Cardiac fibroblast (primary cell): ENCODE measurements at regions not wholly inside any gene's neighbourhood (a gene's known extent, or its start where the extent isn't known, plus 50 kb on each side); places are given as distances from the start of the nearest gene placed in this dataset.
A peak's percentile ranks its signal among the peaks of the same experiment; 100 is the strongest.

Experiments
- DNase-seq, 2 donors: peaks; one replicate each; pipeline versions ENCODE4 v3.0.0 to v3.0.0-alpha.2; 2010; ENCODE audit warnings: low read depth in 2 of 2
- H3K4me3 ChIP-seq, 2 donors: replicated peaks in 1 of 2; 1 replicate in 1 of 2; 2 replicates in 1 of 2; pipeline ENCODE4 v1.5.1; 2011; ENCODE audit warnings: low read depth in 2 of 2, low read length in 2 of 2, mild to moderate bottlenecking in 2 of 2, moderate library complexity in 1 of 2
- CTCF ChIP-seq: IDR thresholded peaks from one replicate; pipeline ENCODE4 v1.5.1; 2011; ENCODE audit warnings: low read depth, mild to moderate bottlenecking, low read length, inconsistent platforms

- no peak for TF ChIP-seq CTCF
- H3K4me3 ChIP-seq, result no peak overlapping the region
- DNase-seq, result no peak
Measured at GRCh38 chr6:140905050-140905449, 1227.7 kb upstream of the GJE1 start.

DNA sequence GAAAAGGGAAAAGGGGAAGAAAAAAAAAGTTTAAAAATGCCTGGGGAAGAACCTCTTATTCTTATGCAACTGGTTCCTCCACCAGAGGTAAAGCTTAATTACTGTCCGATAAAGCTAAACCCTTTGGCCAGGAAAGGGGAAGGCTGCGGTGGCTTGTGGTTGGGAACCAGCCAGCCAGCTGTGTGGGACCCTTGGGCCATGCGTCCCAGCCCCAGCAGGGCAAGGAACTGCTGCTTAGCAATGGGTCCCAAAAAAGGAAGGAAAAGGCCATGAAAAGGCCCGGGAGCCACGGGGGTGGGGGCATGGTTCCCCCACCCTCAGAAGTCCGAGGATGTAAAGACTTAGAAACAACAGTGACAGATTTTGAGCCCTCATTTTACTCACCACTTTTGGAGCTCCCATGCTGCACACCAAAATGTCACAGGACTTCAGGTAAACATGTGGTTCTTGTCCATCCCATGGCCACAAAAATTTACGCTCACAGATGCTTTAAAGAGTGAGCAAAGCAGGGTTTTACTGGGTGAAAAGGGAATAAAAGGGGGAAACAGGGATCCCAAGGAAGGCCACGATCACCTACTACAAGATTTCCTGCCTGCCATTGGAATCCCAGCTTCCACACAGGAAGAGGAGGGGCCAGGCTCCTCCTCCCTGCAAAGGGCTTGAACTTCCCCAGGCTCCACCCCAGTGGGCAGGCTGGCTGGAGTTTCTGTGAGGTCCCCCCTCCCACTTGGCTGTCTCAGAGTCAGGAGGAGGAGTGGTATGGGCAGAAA is 1234.7 kb upstream of the GJE1 start:
- no peak for TF ChIP-seq CTCF
- peak in 1 of 2 donors; percentile 19 for DNase-seq
- H3K4me3 ChIP-seq, result peak overlapping the region in 1 of 2 donors; percentile 38

DNA sequence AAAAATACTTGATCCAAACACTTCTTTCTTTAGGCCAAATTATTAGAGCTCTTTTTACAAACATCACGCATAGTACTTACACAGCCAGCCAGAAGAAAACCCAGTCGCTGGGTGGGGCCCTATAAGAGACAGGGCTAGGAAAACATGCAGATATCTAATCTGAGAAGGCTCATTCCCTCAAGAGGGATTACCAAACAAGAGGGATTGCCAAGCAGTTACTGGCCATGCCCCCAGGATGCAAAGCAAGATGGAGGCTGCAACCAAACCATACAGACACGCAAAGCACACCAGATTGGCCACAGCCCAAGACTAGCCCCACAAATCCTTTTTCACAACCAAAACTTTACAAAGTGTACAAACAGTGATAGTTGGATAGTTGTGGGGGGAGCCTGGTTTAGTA is 1235.4 kb upstream of the GJE1 start:
- no peak for DNase-seq
- no peak for TF ChIP-seq CTCF
- peak overlapping the region in 1 of 2 donors; percentile 38 for H3K4me3 ChIP-seq

GRCh38 chr6:140893432-140893831 is 1239.3 kb upstream of the GJE1 start:
- TF ChIP-seq CTCF, result no peak
- H3K4me3 ChIP-seq, result no peak overlapping the region
- DNase-seq, result no peak

DNA sequence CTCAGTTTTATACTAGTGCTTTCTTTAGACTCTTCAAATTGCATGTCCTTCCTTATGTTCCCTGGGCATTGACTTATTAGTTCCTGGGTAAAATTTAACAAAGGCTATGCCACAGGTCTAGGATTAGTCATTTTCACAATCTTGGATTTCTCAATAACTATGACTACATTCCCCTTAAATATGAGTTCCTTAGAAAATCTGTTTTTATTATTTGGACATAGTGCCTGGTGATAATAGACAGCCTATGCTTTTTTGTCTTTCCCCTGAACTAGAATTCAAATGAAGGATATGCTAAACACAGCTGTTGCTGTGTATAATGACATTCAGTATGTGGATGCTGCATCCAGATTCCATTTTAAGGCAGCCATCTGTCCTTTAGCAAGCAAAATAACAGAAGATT is 1252.8 kb upstream of the GJE1 start:
- no peak for TF ChIP-seq CTCF
- H3K4me3 ChIP-seq, result no peak overlapping the region
- DNase-seq, result peak; percentile 78 to 80

DNA sequence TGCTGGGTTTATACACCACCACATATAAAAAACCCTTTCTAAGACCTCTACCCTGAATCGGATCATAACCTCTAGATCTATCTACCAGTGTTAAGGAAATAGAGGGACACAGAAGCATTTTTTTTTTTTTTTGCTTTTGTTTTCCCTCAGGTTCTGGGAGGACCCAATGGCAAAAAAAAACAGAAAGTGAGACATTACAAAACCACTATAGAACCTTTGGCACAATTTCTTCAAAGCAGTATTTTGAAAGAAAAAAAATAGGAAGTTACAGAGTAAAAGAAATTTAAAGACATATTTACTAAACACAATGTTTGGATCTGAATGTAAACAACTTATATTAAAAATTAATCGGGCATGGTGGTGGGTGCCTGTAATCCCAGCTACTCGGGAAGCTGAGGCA is 1258.7 kb upstream of the GJE1 start:
- no peak for TF ChIP-seq CTCF
- no peak for DNase-seq
- H3K4me3 ChIP-seq, result no peak overlapping the region

- H3K4me3 ChIP-seq, result no peak overlapping the region
- no peak for DNase-seq
- TF ChIP-seq CTCF, result no peak
Measured at GRCh38 chr6:140872885-140873284, 1259.8 kb upstream of the GJE1 start.
